ENCODE measurements at regions not wholly inside any gene's neighbourhood (a gene's known extent, or its start where the extent isn't known, plus 50 kb on each side); places are given as distances from the start of the nearest gene placed in this dataset.

DNA sequence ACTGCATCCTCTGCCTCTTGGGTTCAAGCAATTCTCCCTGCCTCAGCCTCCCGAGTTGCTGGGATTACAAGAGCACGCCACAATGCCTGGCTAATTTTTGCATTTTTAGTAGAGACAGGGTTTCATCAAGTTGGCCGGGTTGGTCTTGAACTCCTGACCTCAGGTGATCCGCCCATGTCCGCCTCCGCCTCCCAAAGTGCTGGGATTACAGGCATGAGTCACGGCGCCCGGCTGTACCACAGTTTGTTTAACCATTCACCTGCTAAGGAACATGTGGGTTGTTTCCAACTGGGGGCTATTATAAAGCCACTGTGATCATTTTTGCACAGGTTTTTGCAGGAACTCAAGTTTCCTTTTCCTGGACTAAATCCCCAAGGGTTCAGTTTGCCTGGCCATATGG lies 123.2 kb upstream of the RAP2B start:
- DNase-seq (ENCODE audit: low spot score) (no peak), ATAC-seq (ENCODE audit: low FRiP score) (no peak)
- TF ChIP-seq, protein P1, sequence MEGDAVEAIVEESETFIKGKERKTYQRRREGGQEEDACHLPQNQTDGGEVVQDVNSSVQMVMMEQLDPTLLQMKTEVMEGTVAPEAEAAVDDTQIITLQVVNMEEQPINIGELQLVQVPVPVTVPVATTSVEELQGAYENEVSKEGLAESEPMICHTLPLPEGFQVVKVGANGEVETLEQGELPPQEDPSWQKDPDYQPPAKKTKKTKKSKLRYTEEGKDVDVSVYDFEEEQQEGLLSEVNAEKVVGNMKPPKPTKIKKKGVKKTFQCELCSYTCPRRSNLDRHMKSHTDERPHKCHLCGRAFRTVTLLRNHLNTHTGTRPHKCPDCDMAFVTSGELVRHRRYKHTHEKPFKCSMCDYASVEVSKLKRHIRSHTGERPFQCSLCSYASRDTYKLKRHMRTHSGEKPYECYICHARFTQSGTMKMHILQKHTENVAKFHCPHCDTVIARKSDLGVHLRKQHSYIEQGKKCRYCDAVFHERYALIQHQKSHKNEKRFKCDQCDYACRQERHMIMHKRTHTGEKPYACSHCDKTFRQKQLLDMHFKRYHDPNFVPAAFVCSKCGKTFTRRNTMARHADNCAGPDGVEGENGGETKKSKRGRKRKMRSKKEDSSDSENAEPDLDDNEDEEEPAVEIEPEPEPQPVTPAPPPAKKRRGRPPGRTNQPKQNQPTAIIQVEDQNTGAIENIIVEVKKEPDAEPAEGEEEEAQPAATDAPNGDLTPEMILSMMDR (IDR thresholded peaks at IDR 0.05): no peak

DNA sequence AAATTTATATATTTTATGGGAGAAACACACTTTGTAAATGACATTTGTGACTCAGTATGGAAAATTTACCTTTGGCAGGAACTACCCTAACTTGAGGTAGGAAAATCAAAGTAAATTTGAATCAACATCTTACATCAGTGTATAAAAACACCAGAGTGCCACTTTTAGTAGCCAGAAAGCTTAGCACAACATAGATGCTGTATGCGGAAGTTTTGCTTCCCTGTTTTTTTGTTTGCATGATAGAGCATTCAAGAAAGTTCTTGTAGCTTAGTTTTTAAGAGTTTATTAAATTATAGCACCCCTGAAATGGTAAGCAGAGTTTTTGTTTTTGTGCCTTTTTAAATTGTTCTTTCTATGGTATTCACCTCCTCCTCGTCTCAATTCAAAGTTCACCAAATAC lies 120.8 kb upstream of the RAP2B start:
- DNase-seq (ENCODE audit: low spot score) (no peak), ATAC-seq (ENCODE audit: low FRiP score) (no peak)
- TF ChIP-seq, protein P1 (IDR thresholded peaks at IDR 0.05): no peak

DNA sequence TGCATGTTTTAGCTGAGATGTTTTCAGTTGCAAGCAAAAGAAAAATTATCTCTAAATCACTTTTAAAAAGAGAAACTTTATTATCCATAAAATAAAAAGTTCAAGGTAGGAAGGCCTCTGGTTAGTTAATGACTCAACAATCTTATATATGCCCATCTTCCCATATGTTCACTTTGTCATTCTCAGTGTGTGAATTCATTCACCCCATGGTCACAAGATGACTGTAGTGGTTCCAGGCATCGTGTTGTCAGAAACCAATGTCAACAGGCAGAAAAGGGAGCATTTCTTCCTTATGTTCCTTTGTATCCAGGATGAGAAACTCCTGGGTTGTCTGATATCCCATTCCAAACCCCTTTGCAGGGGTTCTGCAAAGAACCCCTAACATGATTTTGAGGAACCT lies 119.9 kb upstream of the RAP2B start:
- TF ChIP-seq, protein P1 (IDR thresholded peaks at IDR 0.05): no peak
- DNase-seq (ENCODE audit: low spot score): no peak

DNA sequence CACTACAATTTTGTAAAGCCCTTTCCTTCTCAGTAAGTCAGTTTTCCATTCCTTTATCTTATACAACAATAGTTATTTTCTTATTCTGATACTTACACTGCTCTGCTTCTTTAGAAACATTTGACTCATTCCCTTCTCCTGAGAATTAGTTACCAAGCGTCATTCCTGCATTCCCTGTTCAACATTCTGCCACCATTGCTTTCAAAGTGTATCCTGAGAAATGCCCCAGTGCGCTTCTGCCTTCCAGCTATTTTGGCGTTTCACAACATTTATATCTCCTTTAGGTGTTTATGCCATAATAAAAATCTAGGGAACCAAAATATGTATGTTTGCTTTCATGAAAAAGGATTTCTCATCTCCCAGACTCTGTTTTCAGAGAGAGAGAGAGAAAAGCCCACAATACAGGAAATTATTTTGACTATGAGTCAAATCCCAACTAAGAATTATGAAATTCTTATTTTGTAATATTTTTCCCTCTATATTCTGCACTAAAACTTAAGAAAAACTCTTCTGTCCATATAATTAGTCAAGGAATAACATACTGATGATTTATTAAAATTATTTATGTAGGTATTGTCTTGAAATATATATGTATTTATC lies 118.2 kb upstream of the RAP2B start:
- ATAC-seq (ENCODE audit: low FRiP score) (peak; percentile 84), DNase-seq (ENCODE audit: low spot score) (no peak)
- TF ChIP-seq, protein P1 (IDR thresholded peaks at IDR 0.05): no peak

More for the DNA sequence above, 119.9 kb upstream of the RAP2B start:
- no peak for ATAC-seq (ENCODE audit: low FRiP score)

DNA sequence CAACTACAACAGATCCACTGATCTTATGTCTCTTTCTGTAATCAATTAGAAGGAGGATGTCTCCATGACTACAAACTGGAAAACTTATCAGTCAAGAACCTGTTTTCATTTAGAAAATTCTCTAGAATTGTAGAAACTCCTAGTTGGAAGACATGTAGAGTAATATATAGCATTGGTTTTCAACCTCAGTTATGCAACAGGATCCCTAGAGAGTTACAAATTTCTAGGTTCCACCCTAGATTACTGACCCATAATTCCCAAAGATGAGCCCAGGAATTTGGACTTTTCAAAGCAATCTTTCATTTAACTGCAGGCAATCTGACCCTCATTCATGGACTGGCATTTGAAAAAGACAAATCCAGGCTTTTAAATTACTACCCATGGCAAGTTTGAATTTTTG lies 116.9 kb upstream of the RAP2B start:
- TF ChIP-seq, protein P1 (IDR thresholded peaks at IDR 0.05): no peak
- no peak for DNase-seq (ENCODE audit: low spot score)
- no peak for ATAC-seq (ENCODE audit: low FRiP score)

DNA sequence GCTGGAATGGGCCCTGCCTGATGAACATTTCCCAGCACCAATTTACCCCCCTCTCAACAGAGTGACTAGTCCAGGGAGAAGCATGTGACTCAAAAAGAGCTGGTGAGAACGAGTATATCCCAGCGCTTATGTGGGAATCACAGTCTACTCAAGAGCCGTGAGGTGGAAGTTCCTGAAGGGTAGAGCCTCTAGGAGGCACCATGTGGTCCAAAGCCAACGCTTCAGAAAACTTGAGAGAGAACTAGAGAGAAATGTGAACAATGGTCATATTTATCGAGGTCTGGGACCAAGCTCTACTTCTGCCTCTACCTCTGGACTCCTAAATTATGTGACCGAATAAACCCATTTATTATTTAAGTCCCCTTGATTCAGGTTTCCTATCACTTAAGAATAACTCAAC lies 111.0 kb upstream of the RAP2B start:
- ATAC-seq (ENCODE audit: low FRiP score): no peak
- no peak for DNase-seq (ENCODE audit: low spot score)
- TF ChIP-seq, protein P1 (IDR thresholded peaks at IDR 0.05): no peak

DNA sequence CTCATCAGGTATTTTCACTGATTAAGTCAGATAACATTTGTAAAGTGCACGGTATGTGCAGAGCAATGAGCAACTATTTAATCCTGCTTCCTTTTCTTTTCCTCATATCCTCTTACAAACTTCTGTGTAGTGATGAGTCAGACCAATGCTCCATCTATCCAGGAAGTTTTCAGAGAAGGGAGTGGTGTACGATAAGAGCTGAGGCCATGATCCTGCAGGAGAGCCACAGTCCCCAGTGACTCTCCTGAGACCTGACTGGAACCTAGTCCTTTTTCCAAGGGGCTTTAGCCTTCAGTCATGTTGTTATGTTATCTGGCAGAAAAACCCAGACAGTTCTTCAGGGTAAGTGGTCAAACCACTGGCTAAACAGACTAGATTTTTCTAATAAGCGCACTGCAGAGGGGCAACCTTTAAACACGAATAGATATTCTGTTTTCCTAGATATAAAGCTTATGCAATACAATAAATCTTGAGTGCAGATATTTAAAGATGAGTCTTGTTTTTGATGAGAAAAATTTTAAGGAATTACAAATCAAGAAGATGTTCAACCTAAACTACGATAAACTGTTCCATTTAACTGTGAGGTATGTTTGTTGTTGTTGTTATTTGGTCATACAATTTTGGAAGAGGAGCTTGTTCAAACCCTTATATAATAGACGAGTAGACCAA lies 110.5 kb upstream of the RAP2B start:
- DNase-seq (ENCODE audit: low spot score) (no peak), ATAC-seq (ENCODE audit: low FRiP score) (peak; percentile 62)
- TF ChIP-seq, protein P1 (IDR thresholded peaks at IDR 0.05): no peak
